IMR-90 (cell line): ENCODE measurements at regions not wholly inside any gene's neighbourhood (a gene's known extent, or its start where the extent isn't known, plus 50 kb on each side); places are given as distances from the start of the nearest gene placed in this dataset.

Source experiments
- ATAC-seq: fragments of 200-7000 bp; cut with Tn5 transposase; 2 replicates; pipeline ENCODE4 v1.9.1; 2020; ENCODE audit warnings: low read depth, mild to moderate bottlenecking, moderate library complexity
- BruUV-seq: library from RNA; stranded (reverse); fragments of 400-500 nt; replicated peaks from 2 replicates; lab custom pipeline; 2021; lab: Mats Ljungman, UMichigan
- CTCF ChIA-PET: fragments of 300-600 bp; formaldehyde crosslinking; extraction: SDS; loops from one replicate; lab custom pipeline; 2021; ENCODE audit warnings: antibody characterized with exemption; lab: Yijun Ruan, JAX
- POLR2A ChIA-PET: fragments of 300-600 bp; sonication (Branson Sonifier 250); formaldehyde crosslinking; loops from one replicate; lab custom pipeline; 2022; ENCODE audit warnings: antibody characterized with exemption; ENCODE audit not compliant: unreplicated experiment; lab: Charles Lee
- DNase-seq: peaks from one replicate; pipeline ENCODE4 v3.0.0; 2013
- H2AFZ ChIP-seq: replicated peaks from 2 replicates; pipeline ENCODE3; 2013; ENCODE audit warnings: low read length, mild to moderate bottlenecking; ENCODE audit not compliant: poor library complexity
- H2AK5ac ChIP-seq: 2 replicates; pipeline ENCODE4 v1.6.1; 2013; ENCODE audit warnings: low read depth, low read length, inconsistent platforms
- H2AK9ac ChIP-seq: replicated peaks from 2 replicates; pipeline ENCODE3; 2013; ENCODE audit warnings: mild to moderate bottlenecking, low read depth, low read length, moderate library complexity; ENCODE audit not compliant: poor library complexity
- H2BK120ac ChIP-seq: 2 replicates; pipeline ENCODE4 v1.6.1; 2013; ENCODE audit warnings: low read depth, low read length, inconsistent platforms
- H2BK15ac ChIP-seq: 3 replicates; pipeline ENCODE4 v1.6.1; 2013; ENCODE audit warnings: low read depth, low read length, inconsistent platforms
- H2BK20ac ChIP-seq: 2 replicates; pipeline ENCODE4 v1.6.1; 2013; ENCODE audit warnings: low read depth, mild to moderate bottlenecking, inconsistent platforms, low read length, moderate library complexity
- H2BK5ac ChIP-seq: 2 replicates; pipeline ENCODE4 v1.6.1; 2013; ENCODE audit warnings: mild to moderate bottlenecking, low read depth, low read length, inconsistent platforms; ENCODE audit not compliant: poor library complexity, severe bottlenecking
- H3K14ac ChIP-seq: replicated peaks from 2 replicates; pipeline ENCODE4 v1.6.1; 2013; ENCODE audit warnings: low read depth, low read length, inconsistent platforms
- H3K18ac ChIP-seq: 2 replicates; pipeline ENCODE4 v1.6.1; 2013; ENCODE audit warnings: low read depth, low read length, control low read depth
- H3K23ac ChIP-seq: 2 replicates; pipeline ENCODE4 v1.6.1; 2013; ENCODE audit warnings: low read depth, low read length, inconsistent platforms
- H3K27ac ChIP-seq: 2 replicates; pipeline ENCODE4 v1.5.1; 2013; ENCODE audit warnings: mild to moderate bottlenecking, control low read depth, low read length; ENCODE audit not compliant: insufficient read depth
- H3K27me3 ChIP-seq: 2 replicates; pipeline ENCODE4 v1.6.1; 2013; ENCODE audit warnings: low read length; ENCODE audit not compliant: control insufficient read depth, insufficient read depth
- H3K36me3 ChIP-seq: 2 replicates; pipeline ENCODE4 v1.6.1; 2013; ENCODE audit warnings: low read length, mixed read lengths; ENCODE audit not compliant: control insufficient read depth, insufficient read depth
- H3K4ac ChIP-seq: 2 replicates; pipeline ENCODE4 v1.6.1; 2013; ENCODE audit warnings: low read depth, low read length, inconsistent platforms
- H3K4me1 ChIP-seq: 2 replicates; pipeline ENCODE4 v1.6.1; 2013; ENCODE audit warnings: low read length, mixed read lengths; ENCODE audit not compliant: control insufficient read depth, insufficient read depth
- H3K4me2 ChIP-seq: 2 replicates; pipeline ENCODE4 v1.6.1; 2013; ENCODE audit warnings: low read depth, mild to moderate bottlenecking, control low read depth, low read length, moderate library complexity
- H3K4me3 ChIP-seq: 2 replicates; pipeline ENCODE4 v1.5.1; 2013; ENCODE audit warnings: low read depth, mild to moderate bottlenecking, control low read depth, low read length, moderate library complexity; ENCODE audit not compliant: insufficient read depth
- H3K56ac ChIP-seq: 2 replicates; pipeline ENCODE4 v1.6.1; 2013; ENCODE audit warnings: low read length, inconsistent platforms; ENCODE audit not compliant: insufficient read depth; ENCODE audit errors: extremely low read depth
- H3K79me1 ChIP-seq, 2 experiments: 2 replicates each; pipeline ENCODE4 v1.6.1; 2013; ENCODE audit warnings: low read length in 2 of 2, inconsistent platforms in 1 of 2, low read depth in 1 of 2
- H3K9ac ChIP-seq: 2 replicates; pipeline ENCODE4 v1.6.1; 2013; ENCODE audit warnings: low read depth, low read length, control low read depth
- H3K9me1 ChIP-seq: 2 replicates; pipeline ENCODE4 v1.6.1; 2013; ENCODE audit warnings: low read length, inconsistent platforms; ENCODE audit not compliant: insufficient read depth
- H3K9me3 ChIP-seq: 2 replicates; pipeline ENCODE4 v1.6.1; 2013; ENCODE audit warnings: low read length; ENCODE audit not compliant: control insufficient read depth, insufficient read depth
- H4K20me1 ChIP-seq: 2 replicates; pipeline ENCODE4 v1.6.1; 2013; ENCODE audit warnings: low read length, inconsistent platforms; ENCODE audit not compliant: insufficient read depth
- H4K5ac ChIP-seq: 2 replicates; pipeline ENCODE4 v1.6.1; 2013; ENCODE audit warnings: mild to moderate bottlenecking, low read depth, low read length, control low read depth
- H4K8ac ChIP-seq, 2 experiments: 2 replicates each; pipeline ENCODE4 v1.6.1; 2013; ENCODE audit warnings: low read depth in 2 of 2, low read length in 2 of 2, control low read depth in 1 of 2, inconsistent platforms in 1 of 2
- H4K91ac ChIP-seq: 2 replicates; pipeline ENCODE4 v1.6.1; 2013; ENCODE audit warnings: low read depth, low read length, inconsistent platforms; ENCODE audit not compliant: insufficient read depth
- CEBPB ChIP-seq: IDR thresholded peaks from 2 replicates; pipeline ENCODE4 v1.6.1; 2012; ENCODE audit warnings: low read depth, low read length, improper control_type of control experiment
- MAZ ChIP-seq: IDR thresholded peaks from 2 replicates; pipeline ENCODE4 v1.6.1; 2012; ENCODE audit warnings: low read depth, mild to moderate bottlenecking, low read length, improper control_type of control experiment, moderate library complexity, borderline replicate concordance
- WGBS, 2 experiments: methylation state at CpG; one replicate each; pipeline versions ENCODE4 v1.1.5 to v1.1.7; 2013; ENCODE audit warnings: missing lambda C conversion rate in 2 of 2; ENCODE audit not compliant: insufficient read length in 1 of 2; ENCODE audit errors: extremely low coverage in 2 of 2; 5-methylcytosine and 5-hydroxymethylcytosine counted together
- dilution Hi-C: fragments of 300-500 bp; cut with HindIII; formaldehyde crosslinking; loops from one replicate; pipeline ENCODE4 v1.14.3; 2018; ENCODE audit warnings: low sequenced_read_pairs; ENCODE audit not compliant: unreplicated experiment
- in situ Hi-C: fragments of 300-500 bp; cut with MboI; formaldehyde crosslinking; loops from 3 replicates; pipeline ENCODE4 v1.14.3; 2019; ENCODE audit warnings: low sequenced_read_pairs, inconsistent platforms, mixed read lengths
- intact Hi-C: fragments of 100-400 bp; cut with micrococcal nuclease; formaldehyde crosslinking; loops from 2 replicates; pipeline ENCODE4 v1.10.0; 2022

GRCh38 chr6:121994919-121995318 lies 404.5 kb upstream of the HSF2 start:
- no peak overlapping the region for H2BK15ac ChIP-seq
- no peaks in the 10 kb centered on the region for H3K36me3 ChIP-seq
- H2BK120ac ChIP-seq, result no peak overlapping the region
- no peak overlapping the region for H3K9ac ChIP-seq
- intact Hi-C loops (no loop called here), in situ Hi-C loops (no loop called here), dilution Hi-C loops (no loop called here)
- ATAC-seq (no peak), DNase-seq (no peak)
- H3K4me1 ChIP-seq, result no peaks in the 10 kb centered on the region
- H3K14ac ChIP-seq, result no peak overlapping the region
- H2BK20ac ChIP-seq, result no peak overlapping the region
- H3K23ac ChIP-seq, result no peak overlapping the region
- no peak overlapping the region for H4K91ac ChIP-seq
- H4K8ac ChIP-seq, result no peak overlapping the region
- CTCF ChIA-PET, result no interaction called here
- no peak overlapping the region for H2AFZ ChIP-seq
- H3K4me2 ChIP-seq, result no peak overlapping the region
- H2BK5ac ChIP-seq, result no peak overlapping the region
- no peak overlapping the region for H2AK9ac ChIP-seq
- POLR2A ChIA-PET, result no interaction called here
- H3K27me3 ChIP-seq, result no peaks in the 10 kb centered on the region
- peaks cover 2% of the 10 kb centered on the region; the same call in 1 of the 2 replicates for H3K9me3 ChIP-seq
- no TSS peak for BruUV-seq
- no peak for TF ChIP-seq MAZ
- no peak for TF ChIP-seq CEBPB
- H4K5ac ChIP-seq, result no peak overlapping the region
- no peak overlapping the region for H3K18ac ChIP-seq
- no peak overlapping the region for H3K4ac ChIP-seq
- no peak overlapping the region for H3K27ac ChIP-seq
- no peak overlapping the region for H2AK5ac ChIP-seq
- H3K4me3 ChIP-seq, result no peak overlapping the region
- no CpG with 5 or more reads among the region's 1 CpG for WGBS, 2 experiments
- no peaks in the 10 kb centered on the region for H3K9me1 ChIP-seq
- H4K20me1 ChIP-seq, result no peaks in the 10 kb centered on the region
- no peaks in the 10 kb centered on the region for H3K79me1 ChIP-seq
- H3K56ac ChIP-seq, result no peak overlapping the region
